Gastrocnemius medialis (tissue), 4 donors: ENCODE measurements at regions not wholly inside any gene's neighbourhood (a gene's known extent, or its start where the extent isn't known, plus 50 kb on each side); places are given as distances from the start of the nearest gene placed in this dataset.
"Not testable (repeated sequence)": the region's sequence is repeated elsewhere in the genome, so short reads cannot be mapped to it uniquely, and the experiment has no call there.

Experiments used
- ATAC-seq, 2 donors: fragments of 150-250 bp; one replicate each; pipeline ENCODE4 v1.9.1; 2016
- DNase-seq, 2 donors: peaks; one replicate each; pipeline ENCODE4 v3.0.0-alpha.2; 2019
- H3K27ac ChIP-seq, 4 donors: fragments of 200-600 bp; sonication (generic); 1 replicate in 1 of 4; 2 replicates in 3 of 4; pipeline ENCODE4 v1.5.1; 2016 to 2018; ENCODE audit warnings: mild to moderate bottlenecking in 2 of 4, moderate library complexity in 1 of 4
- H3K27me3 ChIP-seq, 3 donors: fragments of 200-600 bp; sonication (generic) in 2 of 3; 1 replicate in 1 of 3; 2 replicates in 2 of 3; pipeline versions ENCODE4 v1.5.1 to v1.6.0; 2016 to 2019; ENCODE audit warnings: mild to moderate bottlenecking in 1 of 3, moderate library complexity in 1 of 3
- H3K36me3 ChIP-seq, 2 donors: fragments of 200-600 bp; sonication (generic) in 1 of 2; one replicate each; pipeline ENCODE4 v1.5.1; 2017 to 2018
- H3K4me1 ChIP-seq, 2 donors: fragments of 200-600 bp; sonication (generic) in 1 of 2; one replicate each; pipeline ENCODE4 v1.5.1; 2016 to 2017; ENCODE audit warnings: mild to moderate bottlenecking in 2 of 2
- H3K4me3 ChIP-seq, 4 donors: fragments of 200-600 bp; sonication (generic) in 3 of 4; 1 replicate in 1 of 4; 2 replicates in 3 of 4; pipeline ENCODE4 v1.5.1; 2016 to 2019; ENCODE audit warnings: mild to moderate bottlenecking in 2 of 4
- H3K9me3 ChIP-seq, 3 donors: fragments of 200-600 bp; sonication (generic) in 2 of 3; 1 replicate in 1 of 3; 2 replicates in 2 of 3; pipeline ENCODE4 v1.5.1; 2016 to 2019
- CTCF ChIP-seq, 5 experiments: fragments of 450-650 bp in 3 of 5; fragments of 200-600 bp in 2 of 5; sonication (generic) in 2 of 5; IDR thresholded peaks in 4 of 5; conservative IDR thresholded peaks in 1 of 5; 1 replicate in 4 of 5; 2 replicates in 1 of 5; pipeline ENCODE4 v1.5.1; 2016 to 2019; ENCODE audit warnings: antibody characterized with exemption in 5 of 5, mild to moderate bottlenecking in 3 of 5, moderate library complexity in 3 of 5
- POLR2A ChIP-seq, 2 donors: fragments of 450-650 bp; IDR thresholded peaks; one replicate each; pipeline ENCODE4 v1.6.1; 2017; ENCODE audit warnings: antibody characterized with exemption in 2 of 2, mild to moderate bottlenecking in 2 of 2, moderate library complexity in 2 of 2
- in situ Hi-C, 4 donors: fragments of 200-750 bp; cut with MboI; loops; one replicate each; pipeline versions ENCODE4 v1.15.0 to v1.8.0; 2017; ENCODE audit warnings: low sequenced_read_pairs in 4 of 4
- intact Hi-C: fragments of 100-400 bp; cut with DNase I; formaldehyde crosslinking; loops from one replicate; pipeline ENCODE4 v1.15.1; 2023; ENCODE audit warnings: low total_unique reads

- in situ Hi-C loops, result no loop called here
- TF ChIP-seq POLR2A (IDR thresholded peaks at IDR 0.05) (no peak), CTCF (IDR thresholded peaks at IDR 0.05 in 4 of 5, conservative IDR thresholded peaks at IDR 0.05 in 1 of 5) (no peak)
- ATAC-seq (no peak), DNase-seq (no peak)
- Histone ChIP-seq H3K27ac (no peak overlapping the region), H3K36me3 (no peaks in the 10 kb centered on the region), H3K9me3 (no peaks in the 10 kb centered on the region), H3K4me1 (no peaks in the 10 kb centered on the region), H3K27me3 (no peaks in the 10 kb centered on the region), H3K4me3 (no peak overlapping the region)
- intact Hi-C loops, result no loop called here
These were observed 83.4 kb downstream of the MRPL57 start for GRCh38 chr13:21259571-21260455.

- H3K4me1 ChIP-seq, H3K27ac ChIP-seq, H3K9me3 ChIP-seq, in situ Hi-C loops, H3K36me3 ChIP-seq, ATAC-seq, H3K27me3 ChIP-seq, H3K4me3 ChIP-seq, DNase-seq, intact Hi-C loops: not testable (repeated sequence)
These were observed 84.3 kb downstream of the MRPL57 start for GRCh38 chr13:21260561-21261290.

- DNase-seq, ATAC-seq, H3K9me3 ChIP-seq, in situ Hi-C loops, H3K27ac ChIP-seq, H3K27me3 ChIP-seq, H3K4me1 ChIP-seq, H3K36me3 ChIP-seq, intact Hi-C loops, H3K4me3 ChIP-seq: not testable (repeated sequence)
These were observed 85.2 kb downstream of the MRPL57 start for GRCh38 chr13:21261487-21262216.

GRCh38 chr13:21263909-21264308 is 87.5 kb downstream of the MRPL57 start:
- H3K4me1 ChIP-seq, intact Hi-C loops, H3K4me3 ChIP-seq, H3K9me3 ChIP-seq, ATAC-seq, DNase-seq, H3K36me3 ChIP-seq, H3K27ac ChIP-seq, H3K27me3 ChIP-seq, in situ Hi-C loops: not testable (repeated sequence)

- in situ Hi-C loops, H3K4me3 ChIP-seq, H3K36me3 ChIP-seq, ATAC-seq, H3K9me3 ChIP-seq, intact Hi-C loops, H3K4me1 ChIP-seq, DNase-seq, H3K27me3 ChIP-seq, H3K27ac ChIP-seq: not testable (repeated sequence)
These were observed 92.0 kb downstream of the MRPL57 start for GRCh38 chr13:21268485-21268884.

GRCh38 chr13:21272439-21272838 is 96.0 kb downstream of the MRPL57 start:
- DNase-seq, in situ Hi-C loops, H3K9me3 ChIP-seq, H3K27ac ChIP-seq, H3K36me3 ChIP-seq, H3K27me3 ChIP-seq, ATAC-seq, H3K4me1 ChIP-seq, H3K4me3 ChIP-seq: not testable (repeated sequence)
- intact Hi-C loops, result loop anchor here (10.0 kb wide), 1 partner anchor 1728 kb away; no protein-coding TSS in a partner anchor

GRCh38 chr13:21274457-21274856 is 98.0 kb downstream of the MRPL57 start:
- H3K9me3 ChIP-seq, H3K36me3 ChIP-seq, H3K27ac ChIP-seq, ATAC-seq, H3K4me3 ChIP-seq, DNase-seq, H3K4me1 ChIP-seq, in situ Hi-C loops, H3K27me3 ChIP-seq: not testable (repeated sequence)
- intact Hi-C loops, result loop anchor here (10.0 kb wide), 1 partner anchor 1730 kb away; no protein-coding TSS in a partner anchor
